GM19023 (cell line): ENCODE measurements at regions not wholly inside any gene's neighbourhood (a gene's known extent, or its start where the extent isn't known, plus 50 kb on each side); places are given as distances from the start of the nearest gene placed in this dataset.

ENCODE experiments used
- ATAC-seq: cut with Tn5 transposase; IDR thresholded peaks from one replicate; pipeline ENCODE4 v1.9.1; 2021; ENCODE audit warnings: mild to moderate bottlenecking, moderate library complexity; ENCODE audit not compliant: unreplicated experiment

- ATAC-seq: no peak
These were observed 445.2 kb upstream of the FZD8 start for GRCh38 chr10:36087006-36088005.

- no peak for ATAC-seq
These were observed 433.1 kb upstream of the FZD8 start for GRCh38 chr10:36075196-36075595.

GRCh38 chr10:36073796-36074345 is 431.8 kb upstream of the FZD8 start:
- no peak for ATAC-seq

DNA sequence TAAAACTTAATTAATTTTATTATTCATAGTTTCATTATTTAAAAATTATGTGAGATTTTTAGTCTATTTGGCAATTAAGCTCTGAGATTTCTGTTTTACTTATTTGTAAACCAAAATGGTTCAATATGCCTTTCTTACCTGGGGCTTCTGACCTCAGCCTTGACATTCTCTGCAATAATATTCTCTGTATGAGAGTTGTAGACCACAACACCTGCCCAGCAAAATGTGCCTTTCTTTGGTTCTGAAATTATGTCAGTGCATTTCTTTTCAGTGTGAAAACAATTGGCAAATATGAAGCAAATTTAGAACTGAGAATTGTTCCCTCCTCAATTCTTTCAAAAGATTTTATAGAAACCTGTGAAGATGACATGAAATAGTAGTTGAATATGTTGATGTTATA is 426.4 kb upstream of the FZD8 start:
- ATAC-seq: no peak

- ATAC-seq: no peak
These were observed 425.7 kb upstream of the FZD8 start for GRCh38 chr10:36067748-36068147.

- ATAC-seq: no peak
These were observed 424.8 kb upstream of the FZD8 start for GRCh38 chr10:36066850-36067249.

GRCh38 chr10:36066102-36066501 is 424.0 kb upstream of the FZD8 start:
- ATAC-seq: no peak

DNA sequence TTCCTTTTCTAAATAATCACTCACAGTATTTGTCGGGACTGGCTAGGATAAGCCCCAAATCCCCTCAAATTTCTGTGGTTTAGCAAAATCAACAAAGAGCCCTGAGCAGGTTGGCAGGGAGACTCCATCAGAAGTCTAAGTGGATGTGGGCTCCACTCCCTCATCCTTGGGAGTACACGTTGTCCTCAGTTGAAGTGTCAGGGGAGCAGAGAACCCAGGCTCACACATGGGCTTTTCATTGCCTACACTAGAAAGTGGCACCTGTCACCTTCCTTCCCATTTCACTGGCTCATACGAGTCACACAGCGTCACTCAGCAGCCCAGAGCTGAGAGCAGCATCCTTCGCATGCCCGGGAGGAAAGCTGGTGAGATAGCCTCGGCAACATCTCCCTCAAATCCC is 421.3 kb upstream of the FZD8 start:
- ATAC-seq: no peak

- no peak for ATAC-seq
These were observed 415.6 kb upstream of the FZD8 start for GRCh38 chr10:36057731-36058130.

- ATAC-seq: no peak
These were observed 415.1 kb upstream of the FZD8 start for GRCh38 chr10:36057180-36057579.

DNA sequence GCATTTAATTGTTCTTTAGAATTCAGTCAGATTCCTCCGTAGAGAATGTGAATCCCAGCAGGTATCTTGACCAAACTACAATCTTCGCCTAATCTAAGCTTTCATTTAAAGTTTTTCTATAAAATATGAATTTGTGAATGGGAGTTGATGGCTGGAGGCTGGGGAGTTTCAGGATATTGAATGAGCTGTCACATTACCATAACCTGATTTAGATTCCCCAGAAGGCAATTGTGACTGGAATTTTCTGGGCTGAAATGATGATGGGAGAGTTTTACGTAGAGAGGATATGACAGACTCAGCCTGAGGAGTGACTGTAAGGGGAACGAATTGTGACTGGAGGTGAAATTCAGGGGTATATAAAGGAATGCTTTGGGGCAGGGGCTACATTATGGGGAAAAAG is 411.7 kb upstream of the FZD8 start:
- ATAC-seq: no peak

GRCh38 chr10:36053271-36053670 is 411.2 kb upstream of the FZD8 start:
- ATAC-seq: no peak

GRCh38 chr10:36051500-36051991 is 409.4 kb upstream of the FZD8 start:
- no peak for ATAC-seq

- ATAC-seq: no peak
These were observed 408.8 kb upstream of the FZD8 start for GRCh38 chr10:36050763-36051499.

DNA sequence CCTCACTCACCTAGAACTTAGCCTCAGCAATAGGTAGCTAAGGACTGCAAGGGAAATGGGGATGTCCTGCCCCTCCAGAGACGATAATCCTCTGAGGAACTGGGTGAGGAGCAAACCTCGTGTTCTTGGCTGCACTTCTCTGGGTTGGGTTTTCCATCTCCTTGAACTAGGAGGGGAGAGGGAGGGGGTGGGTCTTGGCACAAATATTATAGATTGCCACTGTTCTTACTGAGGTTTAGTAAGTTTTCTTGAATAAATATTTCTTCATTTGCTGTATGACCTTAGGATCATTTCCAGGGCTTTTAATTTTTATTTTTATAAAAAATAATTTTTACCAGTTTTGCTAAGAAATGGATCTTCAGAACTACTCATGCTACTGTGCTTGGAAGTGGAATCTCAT is 406.7 kb upstream of the FZD8 start:
- no peak for ATAC-seq

GRCh38 chr10:36048236-36048635 is 406.1 kb upstream of the FZD8 start:
- no peak for ATAC-seq

DNA sequence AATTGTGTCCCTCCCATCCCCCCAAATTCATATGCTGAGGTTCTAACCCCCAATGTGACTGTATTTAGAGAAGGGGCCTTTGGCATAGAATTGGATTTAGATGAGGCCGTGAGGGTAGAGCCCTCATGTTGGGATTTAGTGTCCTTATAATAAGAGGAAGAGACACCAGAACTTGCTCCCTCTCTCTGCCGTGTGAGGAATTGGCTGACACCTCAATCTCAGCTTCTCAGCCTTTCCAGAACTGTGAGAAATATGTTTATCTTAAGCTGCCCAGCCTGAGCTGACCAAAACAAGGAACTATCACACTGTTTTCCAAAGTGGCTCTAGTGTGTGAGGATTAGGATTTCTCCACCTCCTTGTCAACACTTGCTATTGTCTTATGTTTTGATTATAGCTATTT is 400.0 kb upstream of the FZD8 start:
- no peak for ATAC-seq

GRCh38 chr10:36038316-36038955 is 396.3 kb upstream of the FZD8 start:
- ATAC-seq: no peak

DNA sequence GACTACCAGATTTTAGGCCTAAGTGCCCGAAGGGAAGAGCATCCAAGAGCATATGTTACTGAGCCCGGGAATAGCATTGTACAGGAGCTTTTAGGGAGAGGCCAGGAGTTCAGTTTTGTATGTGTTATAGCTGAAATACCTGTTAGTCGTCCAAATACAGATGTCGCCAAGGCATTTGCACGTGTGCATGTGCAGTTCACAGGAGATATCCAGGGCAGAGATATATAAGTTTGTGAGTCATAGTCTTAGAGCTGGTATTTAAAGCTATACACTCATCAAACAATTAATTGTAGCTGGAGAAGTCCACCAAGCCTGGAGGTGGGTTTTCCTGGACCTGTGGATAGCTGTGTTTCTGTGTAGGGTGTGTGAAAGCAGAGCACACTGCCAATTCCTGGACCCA is 394.0 kb upstream of the FZD8 start:
- ATAC-seq: no peak

GRCh38 chr10:36033808-36034207 is 391.7 kb upstream of the FZD8 start:
- ATAC-seq: no peak

- no peak for ATAC-seq
These were observed 388.4 kb upstream of the FZD8 start for GRCh38 chr10:36030516-36030915.
